Heart left ventricle (tissue), 16 donors: ENCODE measurements at regions not wholly inside any gene's neighbourhood (a gene's known extent, or its start where the extent isn't known, plus 50 kb on each side); places are given as distances from the start of the nearest gene placed in this dataset.
A peak's percentile ranks its signal among the peaks of the same experiment; 100 is the strongest.

Experiments used
- ATAC-seq, 4 donors: fragments of 200-7000 bp; cut with Tn5 transposase; one replicate each; pipeline ENCODE4 v1.9.1; 2020 to 2022; ENCODE audit warnings: moderate library complexity in 4 of 4, mild to moderate bottlenecking in 3 of 4, moderate number of reproducible peaks in 1 of 4
- DNase-seq, 5 donors: peaks; one replicate each; pipeline ENCODE4 v3.0.0-alpha.2; 2020
- H3K27ac ChIP-seq, 12 donors: fragments of 200-600 bp; sonication (generic) in 4 of 12; one replicate each; pipeline versions ENCODE4 v1.5.0 to v1.8.0; 2016 to 2022; ENCODE audit warnings: mild to moderate bottlenecking in 2 of 12
- H3K27me3 ChIP-seq, 9 donors: fragments of 200-600 bp; sonication (generic) in 2 of 9; one replicate each; pipeline versions ENCODE4 v1.5.1 to v1.8.0; 2016 to 2022; ENCODE audit warnings: mild to moderate bottlenecking in 3 of 9
- H3K36me3 ChIP-seq, 9 donors: fragments of 200-600 bp; sonication (generic) in 2 of 9; one replicate each; pipeline versions ENCODE4 v1.5.0 to v1.8.0; 2018 to 2022; ENCODE audit warnings: mild to moderate bottlenecking in 2 of 9
- H3K4me1 ChIP-seq, 12 donors: fragments of 200-600 bp; sonication (generic) in 4 of 12; one replicate each; pipeline versions ENCODE4 v1.5.0 to v1.8.0; 2016 to 2022; ENCODE audit warnings: mild to moderate bottlenecking in 3 of 12
- H3K4me3 ChIP-seq, 12 donors: fragments of 200-600 bp; sonication (generic) in 4 of 12; one replicate each; pipeline versions ENCODE4 v1.5.0 to v1.8.0; 2017 to 2022; ENCODE audit warnings: mild to moderate bottlenecking in 9 of 12, moderate library complexity in 4 of 12
- H3K9me3 ChIP-seq, 12 donors: fragments of 200-600 bp; sonication (generic) in 4 of 12; one replicate each; pipeline versions ENCODE4 v1.5.0 to v1.8.0; 2016 to 2022; ENCODE audit warnings: mild to moderate bottlenecking in 1 of 12
- POLR2A ChIP-seq, 2 donors: fragments of 450-650 bp; IDR thresholded peaks; one replicate each; pipeline ENCODE4 v1.6.1; 2017; ENCODE audit warnings: antibody characterized with exemption in 2 of 2, mild to moderate bottlenecking in 2 of 2, moderate library complexity in 2 of 2
- WGBS, 4 donors: extraction: QIAGEN DNeasy Blood & Tissue Kit in 2 of 4; methylation state at CpG; one replicate each; pipeline versions ENCODE4 v1.1.5 to v1.1.7; 2013 to 2018; 5-methylcytosine and 5-hydroxymethylcytosine counted together
- intact Hi-C, 10 donors: fragments of 100-400 bp; cut with DNase I; formaldehyde crosslinking; loops; one replicate each; pipeline versions ENCODE4 v1.11.1 to v1.14.2; 2022
- TF ChIP-seq, protein P1 (sequence below), 12 donors: fragments of 200-600 bp; sonication (generic) in 4 of 12; IDR thresholded peaks; one replicate each; pipeline versions ENCODE4 v1.5.0 to v1.8.0; 2018 to 2022; ENCODE audit warnings: antibody characterized with exemption in 12 of 12, mild to moderate bottlenecking in 5 of 12
- donor health status: ischemic (EF 13 %, LVEDD 7.1; RV severe dilation, severe dysfunction).
- donor health status: healthy with polysubstance abuse.
- donor health status: DM: no; HTN: yes; CAD: no.
- donor health status: DM: no; HTN: no; CAD: no.
- donor health status: ischemic (EF 25% LVEDD 6.9; RV normal size, moderate dysfunction).
- donor health status: ischemic (EF 25% LVEDD 5.7; RV mildly dilated, moderate dysfunction).
- donor health status: healthy.
- donor health status: DM: yes; HTN: yes; CAD: no.
- donor health status: ischemic (EF 35%, LVEDD 5.7; RV mildly dilated, moderate dysfunction).
- donor health status: nonischemic (EF 11% LVEDD 7.7; RV severe dilation, severe dysfunction).
- donor health status: DM: yes; HTN: yes; CAD: no.
- donor health status: PGD.
- donor health status: ischemic (EF 29% LVEDD 5.4; RV normal size, mild dysfunction).
- donor health status: nonischemic (EF 23%, LVEDD 6.1; RV moderate dilation, normal function).

DNA sequence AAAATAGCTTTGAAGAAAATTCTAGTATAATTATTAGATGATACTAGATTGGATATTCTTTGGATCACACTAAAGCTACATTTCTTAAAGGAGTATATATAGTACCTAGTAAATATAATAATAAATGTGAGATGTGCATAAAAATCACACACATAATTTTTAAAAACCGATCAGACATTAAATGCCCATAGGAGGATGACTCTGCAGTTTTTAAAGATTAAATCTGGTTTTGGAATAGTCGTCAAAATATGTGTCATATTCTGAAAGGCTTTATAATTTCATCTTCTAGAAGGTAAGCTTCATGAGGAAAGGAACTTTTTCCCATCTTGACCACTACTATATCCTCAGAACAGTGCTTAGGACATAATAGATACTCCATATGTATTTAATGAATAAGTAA, 169.0 kb downstream of the NRIP1 start:
- Histone ChIP-seq H3K9me3 (no peaks in the 10 kb centered on the region), H3K27me3 (no peaks in the 10 kb centered on the region), H3K36me3 (no peaks in the 10 kb centered on the region), H3K4me3 (no peak overlapping the region), H3K4me1 (no peaks in the 10 kb centered on the region), H3K27ac (no peak overlapping the region)
- intact Hi-C loops: no loop called here
- no peak for DNase-seq
- TF ChIP-seq POLR2A (IDR thresholded peaks at IDR 0.05): no peak
- TF ChIP-seq, protein P1, sequence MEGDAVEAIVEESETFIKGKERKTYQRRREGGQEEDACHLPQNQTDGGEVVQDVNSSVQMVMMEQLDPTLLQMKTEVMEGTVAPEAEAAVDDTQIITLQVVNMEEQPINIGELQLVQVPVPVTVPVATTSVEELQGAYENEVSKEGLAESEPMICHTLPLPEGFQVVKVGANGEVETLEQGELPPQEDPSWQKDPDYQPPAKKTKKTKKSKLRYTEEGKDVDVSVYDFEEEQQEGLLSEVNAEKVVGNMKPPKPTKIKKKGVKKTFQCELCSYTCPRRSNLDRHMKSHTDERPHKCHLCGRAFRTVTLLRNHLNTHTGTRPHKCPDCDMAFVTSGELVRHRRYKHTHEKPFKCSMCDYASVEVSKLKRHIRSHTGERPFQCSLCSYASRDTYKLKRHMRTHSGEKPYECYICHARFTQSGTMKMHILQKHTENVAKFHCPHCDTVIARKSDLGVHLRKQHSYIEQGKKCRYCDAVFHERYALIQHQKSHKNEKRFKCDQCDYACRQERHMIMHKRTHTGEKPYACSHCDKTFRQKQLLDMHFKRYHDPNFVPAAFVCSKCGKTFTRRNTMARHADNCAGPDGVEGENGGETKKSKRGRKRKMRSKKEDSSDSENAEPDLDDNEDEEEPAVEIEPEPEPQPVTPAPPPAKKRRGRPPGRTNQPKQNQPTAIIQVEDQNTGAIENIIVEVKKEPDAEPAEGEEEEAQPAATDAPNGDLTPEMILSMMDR (IDR thresholded peaks at IDR 0.05): no peak
- 84 to 93% (median 91%) methylated on average over 2 of the region's 2 CpGs for WGBS, 4 donors
- no peak for ATAC-seq

DNA sequence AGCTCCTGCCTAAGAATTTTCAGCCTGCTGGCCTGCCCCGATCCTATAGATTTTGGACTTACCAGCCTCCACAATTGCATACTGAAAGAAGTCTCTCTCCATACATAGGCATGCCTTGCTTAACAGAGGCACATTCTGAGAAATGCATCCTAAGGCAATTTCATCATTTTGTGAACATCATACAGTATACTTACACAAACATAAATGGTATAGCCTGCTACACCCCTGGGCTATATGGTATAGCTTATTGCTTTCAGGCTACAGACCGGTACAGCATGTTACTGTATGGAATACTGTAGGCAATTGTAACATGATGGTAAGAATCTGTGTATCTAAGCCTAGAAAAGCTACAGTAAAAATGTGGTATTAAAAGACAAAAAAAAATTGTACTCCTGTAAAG, 174.7 kb downstream of the NRIP1 start:
- ATAC-seq: no peak
- no peaks in the 10 kb centered on the region for H3K9me3 ChIP-seq
- no peak overlapping the region for H3K4me3 ChIP-seq
- DNase-seq: no peak
- no peak for TF ChIP-seq POLR2A (IDR thresholded peaks at IDR 0.05)
- TF ChIP-seq, protein P1 (IDR thresholded peaks at IDR 0.05): no peak
- no peaks in the 10 kb centered on the region for H3K27me3 ChIP-seq
- H3K4me1 ChIP-seq: peaks cover 0 to 12% (median 0%) of the 10 kb centered on the region in 12 donors
- no peaks in the 10 kb centered on the region for H3K36me3 ChIP-seq
- intact Hi-C loops: no loop called here
- H3K27ac ChIP-seq: no peak overlapping the region
- 94 to 98% (median 96%) methylated on average over 2 of the region's 2 CpGs for WGBS, 4 donors

DNA sequence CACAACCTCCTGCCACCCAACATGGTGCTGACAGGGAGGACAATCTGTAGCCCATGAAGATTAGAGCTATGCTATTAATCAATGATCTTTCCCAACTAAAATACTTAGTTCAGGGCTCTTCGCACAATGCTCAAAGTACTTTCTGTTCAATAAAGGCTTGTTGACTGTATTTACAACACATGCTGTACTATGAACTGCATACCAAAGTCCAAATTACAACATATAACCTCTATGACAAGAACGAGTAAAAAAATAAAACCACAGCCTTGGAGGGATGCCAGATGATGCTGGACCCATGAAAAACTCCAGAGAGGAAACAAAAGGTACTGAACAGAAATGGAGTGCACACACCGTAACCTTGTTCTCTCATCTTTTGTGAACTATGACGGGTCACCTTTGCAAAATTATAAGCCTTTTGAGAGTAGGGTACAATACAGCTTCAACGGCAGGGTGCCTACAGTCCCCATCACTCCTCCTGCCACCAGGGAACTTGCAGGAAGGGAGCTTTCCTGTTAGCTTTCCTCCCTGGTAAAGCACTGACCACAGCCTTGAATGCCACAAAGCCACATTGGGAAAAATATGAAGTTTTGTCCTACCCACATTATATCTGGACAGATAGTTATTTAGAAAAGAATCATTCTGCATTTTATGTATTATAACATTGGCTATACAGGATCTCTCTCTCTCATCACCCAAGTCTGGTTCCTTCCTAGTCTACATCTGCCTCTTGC, 175.6 kb downstream of the NRIP1 start:
- 66 to 72% (median 69%) methylated on average over 5 of the region's 5 CpGs for WGBS, 4 donors
- no peaks in the 10 kb centered on the region for H3K9me3 ChIP-seq
- H3K4me3 ChIP-seq: no peak overlapping the region
- no peak for DNase-seq
- no peak for ATAC-seq
- peaks cover 0 to 12% (median 0%) of the 10 kb centered on the region in 12 donors for H3K4me1 ChIP-seq
- intact Hi-C loops: no loop called here
- H3K27me3 ChIP-seq: no peaks in the 10 kb centered on the region
- H3K36me3 ChIP-seq: no peaks in the 10 kb centered on the region
- TF ChIP-seq POLR2A (IDR thresholded peaks at IDR 0.05): no peak
- TF ChIP-seq, protein P1 (IDR thresholded peaks at IDR 0.05): no peak
- H3K27ac ChIP-seq: no peak overlapping the region

DNA sequence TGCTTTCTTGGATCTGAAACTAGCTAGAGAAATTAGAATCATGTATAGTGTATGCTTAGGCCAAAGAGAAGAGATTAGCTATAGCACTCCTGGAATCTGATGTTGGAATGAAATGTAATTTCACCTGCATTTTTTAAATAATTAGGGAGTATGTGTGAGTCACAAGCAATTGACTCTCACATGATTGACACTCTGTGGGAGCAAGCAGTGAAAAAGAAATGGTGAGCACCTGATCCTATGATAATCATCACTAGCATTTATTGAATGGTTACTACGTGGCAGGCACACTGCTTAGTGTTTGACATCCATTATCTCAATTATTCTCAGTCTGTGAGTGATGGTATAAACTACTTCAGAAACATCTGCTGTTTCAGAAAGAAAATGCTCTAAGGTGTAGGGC, 176.6 kb downstream of the NRIP1 start:
- no peak overlapping the region for H3K4me3 ChIP-seq
- no peak for ATAC-seq
- no peaks in the 10 kb centered on the region for H3K9me3 ChIP-seq
- no peaks in the 10 kb centered on the region for H3K27me3 ChIP-seq
- intact Hi-C loops: no loop called here
- no peak for DNase-seq
- TF ChIP-seq, protein P1 (IDR thresholded peaks at IDR 0.05): no peak
- no peak for TF ChIP-seq POLR2A (IDR thresholded peaks at IDR 0.05)
- no peaks in the 10 kb centered on the region for H3K36me3 ChIP-seq
- 42 to 73% (median 65%) methylated on average over 1 of the region's 1 CpG for WGBS, 4 donors
- H3K4me1 ChIP-seq: peaks cover 0 to 12% (median 0%) of the 10 kb centered on the region in 12 donors
- peak overlapping the region in 4 of 12 donors; percentile 12 to 25 (median 14) for H3K27ac ChIP-seq
